Kidney (tissue), 13 donors: ENCODE measurements at regions not wholly inside any gene's neighbourhood (a gene's known extent, or its start where the extent isn't known, plus 50 kb on each side); places are given as distances from the start of the nearest gene placed in this dataset.

Experiments used
- DNase-seq, 5 donors: peaks; one replicate each; pipeline ENCODE4 v3.0.0-alpha.2; 2013 to 2020
- FAIRE-seq: peaks from 2 replicates; lab custom pipeline; 2012; peaks lifted over from hg19 to GRCh38; lab: Jason Lieb, UNC
- H3K27ac ChIP-seq, 2 donors: one replicate each; pipeline ENCODE4 v1.7.0; 2013; ENCODE audit warnings: low read depth in 2 of 2, low read length in 2 of 2, inconsistent platforms in 1 of 2
- H3K27me3 ChIP-seq: one replicate; pipeline ENCODE4 v1.7.1; 2013; ENCODE audit warnings: low read length, inconsistent platforms; ENCODE audit not compliant: control insufficient read depth, insufficient read depth
- H3K36me3 ChIP-seq, 3 donors: one replicate each; pipeline versions ENCODE4 v1.7.0 to v1.7.1; 2013; ENCODE audit warnings: low read length in 3 of 3, control low read depth in 1 of 3, inconsistent platforms in 1 of 3; ENCODE audit not compliant: insufficient read depth in 3 of 3, control insufficient read depth in 2 of 3
- H3K4me1 ChIP-seq, 3 donors: one replicate each; pipeline versions ENCODE4 v1.7.0 to v1.7.1; 2013; ENCODE audit warnings: low read length in 3 of 3, inconsistent platforms in 1 of 3, low read depth in 1 of 3; ENCODE audit not compliant: control insufficient read depth in 2 of 3, insufficient read depth in 2 of 3
- H3K4me3 ChIP-seq, 3 donors: one replicate each; pipeline versions ENCODE4 v1.7.0 to v1.8.1; 2013; ENCODE audit warnings: low read length in 3 of 3, control low read depth in 1 of 3, inconsistent platforms in 1 of 3
- H3K9ac ChIP-seq, 3 donors: one replicate each; pipeline versions ENCODE4 v1.7.0 to v1.7.1; 2013; ENCODE audit warnings: low read length in 3 of 3, control low read depth in 1 of 3, inconsistent platforms in 1 of 3
- H3K9me3 ChIP-seq, 3 donors: one replicate each; pipeline versions ENCODE4 v1.7.0 to v1.7.1; 2013; ENCODE audit warnings: low read length in 3 of 3, control low read depth in 1 of 3, inconsistent platforms in 1 of 3; ENCODE audit not compliant: control insufficient read depth in 2 of 3, insufficient read depth in 1 of 3
- CTCF ChIP-seq: IDR thresholded peaks from 3 replicates; pipeline ENCODE4 v1.5.1; 2012; ENCODE audit warnings: mild to moderate bottlenecking, moderate library complexity, borderline replicate concordance; ENCODE audit not compliant: insufficient read depth; ENCODE audit errors: extremely low read depth
- intact Hi-C: fragments of 100-400 bp; cut with DNase I; formaldehyde crosslinking; loops from one replicate; pipeline ENCODE4 v1.11.1; 2022
- donor health status: control.
- donor health status: control.
- donor health status: control.
- donor health status: control.
- donor health status: control.
- donor health status: DM: yes; HTN: yes; CAD: no.
- donor health status: Normal renal cell carcinoma (clear cell type).

GRCh38 chr6:97790926-97791590 is 508.0 kb upstream of the MMS22L start:
- no peak for TF ChIP-seq CTCF
- H3K36me3 ChIP-seq: no peaks in the 10 kb centered on the region
- DNase-seq (no peak), FAIRE-seq (no peak)
- no peak overlapping the region for H3K9ac ChIP-seq
- no peaks in the 10 kb centered on the region for H3K4me1 ChIP-seq
- H3K27ac ChIP-seq: no peak overlapping the region
- H3K27me3 ChIP-seq: no peaks in the 10 kb centered on the region
- no peaks in the 10 kb centered on the region for H3K9me3 ChIP-seq
- H3K4me3 ChIP-seq: no peak overlapping the region
- intact Hi-C loops: no loop called here

GRCh38 chr6:97805596-97805995 is 522.6 kb upstream of the MMS22L start:
- H3K4me1 ChIP-seq: no peaks in the 10 kb centered on the region
- intact Hi-C loops: no loop called here
- H3K36me3 ChIP-seq: no peaks in the 10 kb centered on the region
- H3K27me3 ChIP-seq: no peaks in the 10 kb centered on the region
- TF ChIP-seq CTCF: no peak
- H3K27ac ChIP-seq: no peak overlapping the region
- DNase-seq: no peak
- H3K9ac ChIP-seq: no peak overlapping the region
- no peaks in the 10 kb centered on the region for H3K9me3 ChIP-seq
- H3K4me3 ChIP-seq: no peak overlapping the region
- no peak for FAIRE-seq

- Histone ChIP-seq H3K27me3 (no peaks in the 10 kb centered on the region), H3K9ac (no peak overlapping the region), H3K4me3 (no peak overlapping the region), H3K9me3 (no peaks in the 10 kb centered on the region), H3K4me1 (no peaks in the 10 kb centered on the region), H3K36me3 (no peaks in the 10 kb centered on the region), H3K27ac (no peak overlapping the region)
- TF ChIP-seq CTCF: no peak
- DNase-seq (no peak), FAIRE-seq (no peak)
- intact Hi-C loops: no loop called here
Measured at GRCh38 chr6:97812940-97813339, 529.9 kb upstream of the MMS22L start.
